T47D (cell line): ENCODE measurements at regions not wholly inside any gene's neighbourhood (a gene's known extent, or its start where the extent isn't known, plus 50 kb on each side); places are given as distances from the start of the nearest gene placed in this dataset.

Experiments
- DNase-seq, 2 experiments: peaks; one replicate each; pipeline versions ENCODE4 v3.0.0 to v3.0.0-alpha.2; 2011 to 2012; ENCODE audit warnings: low read depth in 1 of 2, low spot score in 1 of 2
- JUND ChIP-seq: IDR thresholded peaks from 2 replicates; pipeline ENCODE4 v1.6.1; 2012; ENCODE audit warnings: low read depth
- in situ Hi-C: cut with HindIII; loops from 2 replicates; pipeline ENCODE4 v1.10.0; 2016; ENCODE audit warnings: low sequenced_read_pairs, low pct_unique_long_range_greater_than_20kb

GRCh38 chr10:128571071-128571470 lies 444.8 kb upstream of the MKI67 start:
- in situ Hi-C loops, result no loop called here
- TF ChIP-seq JUND, result no peak
- DNase-seq, result no peak

- DNase-seq, result no peak
- TF ChIP-seq JUND, result no peak
- in situ Hi-C loops, result no loop called here
These were observed 445.5 kb upstream of the MKI67 start for GRCh38 chr10:128571745-128572144.

- in situ Hi-C loops, result no loop called here
- TF ChIP-seq JUND, result no peak
- DNase-seq, result no peak
These were observed 446.5 kb upstream of the MKI67 start for GRCh38 chr10:128572696-128573095.

- no peak for TF ChIP-seq JUND
- in situ Hi-C loops, result no loop called here
- DNase-seq, result no peak
These were observed 447.1 kb upstream of the MKI67 start for GRCh38 chr10:128573281-128573845.

- no peak for TF ChIP-seq JUND
- in situ Hi-C loops, result no loop called here
- DNase-seq, result peak in 1 of 2 experiments; percentile 1
These were observed 447.8 kb upstream of the MKI67 start for GRCh38 chr10:128573986-128574385.

- in situ Hi-C loops, result no loop called here
- DNase-seq, result no peak
- no peak for TF ChIP-seq JUND
These were observed 448.5 kb upstream of the MKI67 start for GRCh38 chr10:128574581-128575210.

- in situ Hi-C loops, result no loop called here
- TF ChIP-seq JUND, result no peak
- no peak for DNase-seq
These were observed 449.5 kb upstream of the MKI67 start for GRCh38 chr10:128575761-128576160.

GRCh38 chr10:128576336-128576735 lies 450.1 kb upstream of the MKI67 start:
- no peak for TF ChIP-seq JUND
- in situ Hi-C loops, result no loop called here
- no peak for DNase-seq

GRCh38 chr10:128576943-128577670 lies 450.9 kb upstream of the MKI67 start:
- no peak for TF ChIP-seq JUND
- in situ Hi-C loops, result no loop called here
- DNase-seq, result peak in 1 of 2 experiments; percentile 11

- no peak for TF ChIP-seq JUND
- in situ Hi-C loops, result no loop called here
- DNase-seq, result no peak
These were observed 451.9 kb upstream of the MKI67 start for GRCh38 chr10:128577958-128578750.

GRCh38 chr10:128578766-128579165 lies 452.5 kb upstream of the MKI67 start:
- no peak for DNase-seq

GRCh38 chr10:128579280-128579865 lies 453.1 kb upstream of the MKI67 start:
- in situ Hi-C loops, result no loop called here
- DNase-seq, result no peak
- no peak for TF ChIP-seq JUND

More at GRCh38 chr10:128578766-128579165, 452.5 kb upstream of the MKI67 start:
- in situ Hi-C loops, result no loop called here
- no peak for TF ChIP-seq JUND
